ENCODE measurements at regions not wholly inside any gene's neighbourhood (a gene's known extent, or its start where the extent isn't known, plus 50 kb on each side); places are given as distances from the start of the nearest gene placed in this dataset.

DNA sequence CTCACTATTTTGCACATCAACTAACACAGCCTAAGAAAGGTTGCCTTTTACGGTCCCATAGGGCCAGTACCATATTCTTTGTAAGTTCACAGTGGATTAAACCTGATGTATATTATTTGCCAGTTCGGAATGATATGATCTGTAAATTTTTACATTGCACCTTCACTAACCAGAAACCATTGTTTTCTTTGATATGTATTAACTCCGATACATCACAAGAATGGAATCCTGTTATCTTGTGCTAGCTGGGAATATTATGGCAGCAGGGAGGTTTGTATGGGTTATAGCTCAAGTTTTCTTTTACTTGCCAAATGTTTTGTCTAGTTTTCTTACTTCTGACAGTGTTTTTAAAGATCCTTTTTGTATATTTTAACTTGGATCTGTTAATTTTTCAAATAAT is 51.4 kb upstream of the S1PR1 start:
- TF ChIP-seq, protein P1, sequence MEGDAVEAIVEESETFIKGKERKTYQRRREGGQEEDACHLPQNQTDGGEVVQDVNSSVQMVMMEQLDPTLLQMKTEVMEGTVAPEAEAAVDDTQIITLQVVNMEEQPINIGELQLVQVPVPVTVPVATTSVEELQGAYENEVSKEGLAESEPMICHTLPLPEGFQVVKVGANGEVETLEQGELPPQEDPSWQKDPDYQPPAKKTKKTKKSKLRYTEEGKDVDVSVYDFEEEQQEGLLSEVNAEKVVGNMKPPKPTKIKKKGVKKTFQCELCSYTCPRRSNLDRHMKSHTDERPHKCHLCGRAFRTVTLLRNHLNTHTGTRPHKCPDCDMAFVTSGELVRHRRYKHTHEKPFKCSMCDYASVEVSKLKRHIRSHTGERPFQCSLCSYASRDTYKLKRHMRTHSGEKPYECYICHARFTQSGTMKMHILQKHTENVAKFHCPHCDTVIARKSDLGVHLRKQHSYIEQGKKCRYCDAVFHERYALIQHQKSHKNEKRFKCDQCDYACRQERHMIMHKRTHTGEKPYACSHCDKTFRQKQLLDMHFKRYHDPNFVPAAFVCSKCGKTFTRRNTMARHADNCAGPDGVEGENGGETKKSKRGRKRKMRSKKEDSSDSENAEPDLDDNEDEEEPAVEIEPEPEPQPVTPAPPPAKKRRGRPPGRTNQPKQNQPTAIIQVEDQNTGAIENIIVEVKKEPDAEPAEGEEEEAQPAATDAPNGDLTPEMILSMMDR (IDR thresholded peaks at IDR 0.05): no peak
- Mint-ChIP-seq H3K4me3 (no peak overlapping the region), H3K27ac (no peak overlapping the region), H3K36me3 (ENCODE audit: low read depth) (no peaks in the 10 kb centered on the region), H3K9me3 (no peaks in the 10 kb centered on the region), H3K4me1 (no peaks in the 10 kb centered on the region), H3K27me3 (ENCODE audit: low read depth, poor library complexity) (no peaks in the 10 kb centered on the region)
- no peak for DNase-seq

GRCh38 chr1:101183388-101183699 is 53.5 kb upstream of the S1PR1 start:
- H3K4me1 Mint-ChIP-seq: peaks cover 5% of the 10 kb centered on the region
- H3K27ac Mint-ChIP-seq: no peak overlapping the region
- H3K4me3 Mint-ChIP-seq: no peak overlapping the region
- no peaks in the 10 kb centered on the region for H3K36me3 Mint-ChIP-seq (ENCODE audit: low read depth)
- TF ChIP-seq, protein P1 (IDR thresholded peaks at IDR 0.05): no peak
- H3K9me3 Mint-ChIP-seq: no peaks in the 10 kb centered on the region
- H3K27me3 Mint-ChIP-seq (ENCODE audit: low read depth, poor library complexity): no peaks in the 10 kb centered on the region
- DNase-seq: no peak

DNA sequence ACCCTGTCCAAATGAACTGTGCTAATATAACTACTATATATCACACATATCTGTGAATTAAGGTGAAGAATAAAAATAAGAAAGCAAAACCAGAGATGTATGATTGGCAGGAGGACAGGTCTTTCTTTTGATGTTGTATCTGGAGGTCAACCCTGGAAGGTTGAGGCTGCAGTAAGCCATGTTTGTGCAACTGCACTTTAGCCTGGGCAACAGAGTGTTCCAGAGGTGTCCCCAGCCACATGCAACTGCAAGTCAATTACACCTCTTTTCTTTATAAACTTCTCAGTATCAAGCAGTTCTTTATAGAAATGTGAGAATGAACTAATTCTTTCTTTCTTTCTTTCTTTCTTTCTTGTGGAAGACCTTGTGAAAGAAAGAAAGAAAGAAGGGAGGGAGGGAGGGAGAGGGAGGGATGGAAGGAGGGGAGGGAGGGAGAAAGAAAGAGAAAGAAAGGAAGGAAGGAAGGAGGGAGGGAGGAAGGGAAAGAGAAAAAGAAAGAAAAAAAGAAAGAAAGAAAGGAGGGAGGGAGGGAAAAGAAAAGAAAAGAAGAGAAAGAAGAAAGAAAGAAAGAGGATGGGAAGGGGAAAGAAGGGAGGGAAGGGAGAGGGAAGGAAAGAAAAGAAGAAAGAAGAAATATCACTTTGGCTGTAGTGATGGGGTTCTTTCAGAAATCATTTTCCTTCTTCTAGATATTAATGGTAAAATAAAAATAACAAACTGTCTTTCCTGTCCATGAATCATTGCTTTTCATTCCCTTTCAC is 54.0 kb upstream of the S1PR1 start:
- TF ChIP-seq, protein P1 (IDR thresholded peaks at IDR 0.05): no peak
- no peaks in the 10 kb centered on the region for H3K9me3 Mint-ChIP-seq
- peaks cover 5% of the 10 kb centered on the region for H3K4me1 Mint-ChIP-seq
- no peak overlapping the region for H3K4me3 Mint-ChIP-seq
- no peak for DNase-seq
- no peaks in the 10 kb centered on the region for H3K27me3 Mint-ChIP-seq (ENCODE audit: low read depth, poor library complexity)
- no peak overlapping the region for H3K27ac Mint-ChIP-seq
- no peaks in the 10 kb centered on the region for H3K36me3 Mint-ChIP-seq (ENCODE audit: low read depth)

DNA sequence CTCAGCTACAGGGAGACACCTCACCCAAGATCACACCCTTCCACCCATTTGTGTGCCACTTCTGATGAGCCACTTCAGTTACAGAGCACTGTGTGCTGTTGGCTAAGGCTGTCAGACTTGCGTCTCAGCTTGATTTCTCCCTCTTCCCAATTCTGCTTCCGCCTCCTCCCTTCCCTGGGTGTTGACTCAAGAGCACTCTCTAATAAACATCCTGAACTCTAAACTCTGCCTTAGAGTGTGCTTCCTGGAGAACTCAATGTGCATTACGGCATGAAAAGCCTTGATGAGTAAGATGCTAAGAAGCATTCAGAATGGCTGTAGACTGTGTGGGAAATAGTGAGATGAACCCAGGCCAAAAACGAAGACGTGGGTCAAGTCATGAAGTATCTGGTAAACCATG is 54.9 kb upstream of the S1PR1 start:
- TF ChIP-seq, protein P1 (IDR thresholded peaks at IDR 0.05): no peak

GRCh38 chr1:101178688-101179491 is 57.9 kb upstream of the S1PR1 start:
- TF ChIP-seq, protein P1 (IDR thresholded peaks at IDR 0.05): no peak
- Mint-ChIP-seq H3K4me1 (peaks cover 5% of the 10 kb centered on the region), H3K27ac (no peak overlapping the region), H3K4me3 (no peak overlapping the region), H3K9me3 (no peaks in the 10 kb centered on the region), H3K27me3 (ENCODE audit: low read depth, poor library complexity) (no peaks in the 10 kb centered on the region), H3K36me3 (ENCODE audit: low read depth) (no peaks in the 10 kb centered on the region)
- DNase-seq: no peak

More for the DNA sequence above, 54.9 kb upstream of the S1PR1 start:
- Mint-ChIP-seq H3K4me1 (peaks cover 5% of the 10 kb centered on the region), H3K27me3 (ENCODE audit: low read depth, poor library complexity) (no peaks in the 10 kb centered on the region), H3K27ac (no peak overlapping the region), H3K36me3 (ENCODE audit: low read depth) (no peaks in the 10 kb centered on the region), H3K4me3 (no peak overlapping the region), H3K9me3 (no peaks in the 10 kb centered on the region)
- DNase-seq: no peak

All from nephron progenitor cell (in vitro differentiated cells).